ENCODE measurements at regions not wholly inside any gene's neighbourhood (a gene's known extent, or its start where the extent isn't known, plus 50 kb on each side); places are given as distances from the start of the nearest gene placed in this dataset.

- Histone ChIP-seq H3K36me3 (ENCODE audit: low read depth, missing control alignments) (no peaks in the 10 kb centered on the region), H3K27me3 (no peaks in the 10 kb centered on the region), H3K9me3 (no peaks in the 10 kb centered on the region), H3K4me3 (no peak overlapping the region), H3K27ac (no peak overlapping the region), H3K4me1 (no peaks in the 10 kb centered on the region)
- TF ChIP-seq, protein P1, sequence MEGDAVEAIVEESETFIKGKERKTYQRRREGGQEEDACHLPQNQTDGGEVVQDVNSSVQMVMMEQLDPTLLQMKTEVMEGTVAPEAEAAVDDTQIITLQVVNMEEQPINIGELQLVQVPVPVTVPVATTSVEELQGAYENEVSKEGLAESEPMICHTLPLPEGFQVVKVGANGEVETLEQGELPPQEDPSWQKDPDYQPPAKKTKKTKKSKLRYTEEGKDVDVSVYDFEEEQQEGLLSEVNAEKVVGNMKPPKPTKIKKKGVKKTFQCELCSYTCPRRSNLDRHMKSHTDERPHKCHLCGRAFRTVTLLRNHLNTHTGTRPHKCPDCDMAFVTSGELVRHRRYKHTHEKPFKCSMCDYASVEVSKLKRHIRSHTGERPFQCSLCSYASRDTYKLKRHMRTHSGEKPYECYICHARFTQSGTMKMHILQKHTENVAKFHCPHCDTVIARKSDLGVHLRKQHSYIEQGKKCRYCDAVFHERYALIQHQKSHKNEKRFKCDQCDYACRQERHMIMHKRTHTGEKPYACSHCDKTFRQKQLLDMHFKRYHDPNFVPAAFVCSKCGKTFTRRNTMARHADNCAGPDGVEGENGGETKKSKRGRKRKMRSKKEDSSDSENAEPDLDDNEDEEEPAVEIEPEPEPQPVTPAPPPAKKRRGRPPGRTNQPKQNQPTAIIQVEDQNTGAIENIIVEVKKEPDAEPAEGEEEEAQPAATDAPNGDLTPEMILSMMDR (IDR thresholded peaks at IDR 0.05), result no peak
- TF ChIP-seq POLR2A (IDR thresholded peaks at IDR 0.05), result no peak
- DNase-seq, result no peak
- 76 to 84% methylated on average over 1 of the region's 1 CpG for WGBS, 2 donors
- intact Hi-C loops (cut with DNase I; ENCODE audit: low total_unique reads), result no loop called here
Measured at GRCh38 chr4:124807421-124807820, 94.9 kb upstream of the ANKRD50 start.

- WGBS, 2 donors, result 95% methylated on average over 2 of the region's 2 CpGs
Measured at GRCh38 chr4:124806403-124806802, 93.9 kb upstream of the ANKRD50 start.

GRCh38 chr4:124804584-124804983, 92.1 kb upstream of the ANKRD50 start:
- Histone ChIP-seq H3K9me3 (no peaks in the 10 kb centered on the region), H3K27me3 (no peaks in the 10 kb centered on the region), H3K4me1 (no peaks in the 10 kb centered on the region), H3K4me3 (no peak overlapping the region), H3K36me3 (ENCODE audit: low read depth, missing control alignments) (no peaks in the 10 kb centered on the region), H3K27ac (no peak overlapping the region)
- TF ChIP-seq, protein P1 (IDR thresholded peaks at IDR 0.05), result no peak
- no peak for TF ChIP-seq POLR2A (IDR thresholded peaks at IDR 0.05)
- no peak for DNase-seq
- intact Hi-C loops (cut with DNase I; ENCODE audit: low total_unique reads), result no loop called here

More at GRCh38 chr4:124806403-124806802, 93.9 kb upstream of the ANKRD50 start:
- no peaks in the 10 kb centered on the region for H3K27me3 ChIP-seq
- TF ChIP-seq, protein P1 (IDR thresholded peaks at IDR 0.05), result no peak
- no peak for TF ChIP-seq POLR2A (IDR thresholded peaks at IDR 0.05)
- no peak overlapping the region for H3K4me3 ChIP-seq
- H3K4me1 ChIP-seq, result no peaks in the 10 kb centered on the region
- no peaks in the 10 kb centered on the region for H3K36me3 ChIP-seq (ENCODE audit: low read depth, missing control alignments)
- no peak for DNase-seq
- no peaks in the 10 kb centered on the region for H3K9me3 ChIP-seq
- intact Hi-C loops (cut with DNase I; ENCODE audit: low total_unique reads), result no loop called here
- H3K27ac ChIP-seq, result no peak overlapping the region

DNA sequence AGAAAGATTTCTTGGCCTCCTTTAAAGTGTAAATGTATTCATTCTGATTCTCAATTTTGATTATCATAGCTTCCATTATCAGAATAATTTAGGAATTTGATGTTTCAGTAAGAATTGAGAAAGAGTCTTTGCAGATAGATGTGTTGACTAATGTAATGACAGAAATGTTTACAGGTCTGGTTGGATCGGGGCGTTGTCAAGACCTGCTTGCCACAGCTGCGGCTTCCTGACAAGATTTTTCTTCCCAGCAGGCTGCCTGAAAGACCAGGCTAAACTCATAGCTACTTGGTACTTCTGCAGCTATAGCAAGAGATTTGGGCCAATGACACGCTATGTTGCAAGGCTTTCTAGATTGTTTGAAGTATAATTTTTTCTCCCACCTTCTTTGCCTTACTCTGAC, 91.5 kb upstream of the ANKRD50 start:
- DNase-seq, result no peak
- no peak overlapping the region for H3K27ac ChIP-seq
- intact Hi-C loops (cut with DNase I; ENCODE audit: low total_unique reads), result no loop called here
- no peaks in the 10 kb centered on the region for H3K36me3 ChIP-seq (ENCODE audit: low read depth, missing control alignments)
- H3K4me1 ChIP-seq, result no peaks in the 10 kb centered on the region
- H3K9me3 ChIP-seq, result no peaks in the 10 kb centered on the region
- 93 to 97% methylated on average over 4 of the region's 4 CpGs for WGBS, 2 donors
- no peak for TF ChIP-seq POLR2A (IDR thresholded peaks at IDR 0.05)
- TF ChIP-seq, protein P1 (IDR thresholded peaks at IDR 0.05), result no peak
- no peaks in the 10 kb centered on the region for H3K27me3 ChIP-seq
- H3K4me3 ChIP-seq, result no peak overlapping the region

DNA sequence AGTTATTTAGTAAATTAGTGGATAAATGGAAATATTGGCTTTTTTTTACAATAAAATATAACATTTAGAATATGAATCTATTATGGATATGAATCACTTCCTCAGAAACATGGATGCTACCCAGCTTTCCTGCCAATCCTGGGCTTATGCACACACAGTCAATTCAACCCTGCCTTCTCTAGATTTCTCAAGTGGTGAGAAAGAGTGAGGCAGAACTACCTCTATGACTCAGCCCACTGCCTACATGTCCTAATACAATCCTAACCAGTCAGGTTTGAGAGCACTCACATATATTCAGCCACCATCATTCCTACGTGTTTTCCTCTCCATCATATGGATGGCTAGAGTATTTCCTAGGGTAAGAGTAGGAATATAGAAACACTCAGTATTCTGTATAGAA, 91.1 kb upstream of the ANKRD50 start:
- Histone ChIP-seq H3K9me3 (no peaks in the 10 kb centered on the region), H3K27me3 (no peaks in the 10 kb centered on the region), H3K27ac (no peak overlapping the region), H3K4me1 (no peaks in the 10 kb centered on the region), H3K36me3 (ENCODE audit: low read depth, missing control alignments) (no peaks in the 10 kb centered on the region), H3K4me3 (no peak overlapping the region)
- intact Hi-C loops (cut with DNase I; ENCODE audit: low total_unique reads), result no loop called here
- 82 to 88% methylated on average over 1 of the region's 1 CpG for WGBS, 2 donors
- TF ChIP-seq POLR2A (IDR thresholded peaks at IDR 0.05), result no peak
- TF ChIP-seq, protein P1 (IDR thresholded peaks at IDR 0.05), result no peak
- DNase-seq, result no peak

Data from testis (tissue), 2 donors.